OCI-LY3 (cell line): ENCODE measurements at regions not wholly inside any gene's neighbourhood (a gene's known extent, or its start where the extent isn't known, plus 50 kb on each side); places are given as distances from the start of the nearest gene placed in this dataset.

ENCODE experiments used
- H2AFZ ChIP-seq: fragments of 200-600, 300-600 bp; shearing (Covaris generic); 2 replicates; pipeline ENCODE4 v1.6.0; 2014; ENCODE audit warnings: antibody characterized with exemption, low read depth, low read length
- H3K27ac ChIP-seq: fragments of 200-600, 300-600 bp; sonication (generic); 2 replicates; pipeline ENCODE4 v1.5.1; 2014; ENCODE audit warnings: mild to moderate bottlenecking, low read length, moderate library complexity, mixed read lengths
- H3K27me3 ChIP-seq: fragments of 200-600, 300-600 bp; sonication (generic); 2 replicates; pipeline ENCODE4 v1.6.1; 2014; ENCODE audit warnings: low read depth, low read length, mixed read lengths
- H3K36me3 ChIP-seq: fragments of 200-600, 300-600 bp; sonication (generic); replicated peaks from 2 replicates; pipeline ENCODE3; 2014; ENCODE audit warnings: low read depth, low read length, mixed read lengths
- H3K4me1 ChIP-seq: fragments of 300-600, 200-600 bp; sonication (generic); 2 replicates; pipeline ENCODE4 v1.6.1; 2014; ENCODE audit warnings: low read length, mixed read lengths
- H3K4me2 ChIP-seq: fragments of 200-600, 300-600 bp; sonication (generic); 2 replicates; pipeline ENCODE4 v1.6.1; 2014; ENCODE audit warnings: low read length, mixed read lengths
- H3K4me3 ChIP-seq: fragments of 300-600, 200-600 bp; sonication (generic); 2 replicates; pipeline ENCODE4 v1.5.1; 2014; ENCODE audit warnings: antibody characterized with exemption, mild to moderate bottlenecking, low read length, moderate library complexity
- H3K79me2 ChIP-seq: fragments of 300-600, 200-600 bp; shearing (Covaris generic); 2 replicates; pipeline ENCODE4 v1.6.1; 2014; ENCODE audit warnings: mild to moderate bottlenecking, low read length, mixed read lengths
- H3K9ac ChIP-seq: fragments of 300-600, 200-600 bp; shearing (Covaris generic); 2 replicates; pipeline ENCODE4 v1.6.0; 2014; ENCODE audit warnings: mild to moderate bottlenecking, low read length, moderate library complexity
- H3K9me3 ChIP-seq: fragments of 200-600, 300-600 bp; shearing (Covaris generic); 2 replicates; pipeline ENCODE4 v1.6.1; 2014; ENCODE audit warnings: low read length, mixed read lengths; ENCODE audit not compliant: insufficient read depth
- H4K20me1 ChIP-seq: fragments of 200-600, 300-600 bp; sonication (generic); 2 replicates; pipeline ENCODE4 v1.6.1; 2016; ENCODE audit warnings: low read length, mixed read lengths; ENCODE audit not compliant: insufficient read depth
- EZH2phosphoT487 ChIP-seq: fragments of 200-600 bp; shearing (Covaris generic); IDR thresholded peaks from 2 replicates; pipeline ENCODE4 v1.6.1; 2018; ENCODE audit warnings: antibody characterized with exemption, mixed run types, low read depth
- TF ChIP-seq, protein P1 (sequence below): fragments of 200-600, 300-600 bp; sonication (generic); IDR thresholded peaks from 2 replicates; pipeline ENCODE4 v1.5.1; 2014; ENCODE audit warnings: antibody characterized with exemption, low read length, low read depth

DNA sequence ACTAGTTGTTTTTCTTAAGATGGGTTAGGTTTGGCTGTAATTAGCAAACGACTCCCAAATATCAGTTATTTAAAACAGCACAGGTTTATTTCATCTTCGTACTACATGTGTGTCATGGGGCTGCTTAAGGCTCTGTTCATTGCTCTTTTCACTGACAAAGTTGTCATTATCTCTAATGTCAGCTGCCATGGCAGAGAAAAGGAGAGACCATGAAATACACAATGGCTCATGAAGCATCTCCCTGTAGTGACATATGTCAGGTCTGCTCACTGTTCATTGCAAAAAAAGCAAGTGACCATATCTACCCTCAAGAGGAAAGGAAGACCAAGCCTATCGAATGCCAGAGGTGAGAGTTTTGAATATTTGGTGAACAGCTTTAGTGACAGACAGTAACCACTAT, 52.2 kb upstream of the PCDH7 start:
- Histone ChIP-seq H3K9ac (no peak overlapping the region), H3K4me1 (no peaks in the 10 kb centered on the region), H3K27ac (no peak overlapping the region), H3K4me2 (no peak overlapping the region), H3K9me3 (no peaks in the 10 kb centered on the region), H3K27me3 (no peaks in the 10 kb centered on the region), H3K36me3 (no peaks in the 10 kb centered on the region), H2AFZ (no peak overlapping the region), H3K79me2 (no peaks in the 10 kb centered on the region), H4K20me1 (no peaks in the 10 kb centered on the region), H3K4me3 (no peak overlapping the region)
- TF ChIP-seq, protein P1, sequence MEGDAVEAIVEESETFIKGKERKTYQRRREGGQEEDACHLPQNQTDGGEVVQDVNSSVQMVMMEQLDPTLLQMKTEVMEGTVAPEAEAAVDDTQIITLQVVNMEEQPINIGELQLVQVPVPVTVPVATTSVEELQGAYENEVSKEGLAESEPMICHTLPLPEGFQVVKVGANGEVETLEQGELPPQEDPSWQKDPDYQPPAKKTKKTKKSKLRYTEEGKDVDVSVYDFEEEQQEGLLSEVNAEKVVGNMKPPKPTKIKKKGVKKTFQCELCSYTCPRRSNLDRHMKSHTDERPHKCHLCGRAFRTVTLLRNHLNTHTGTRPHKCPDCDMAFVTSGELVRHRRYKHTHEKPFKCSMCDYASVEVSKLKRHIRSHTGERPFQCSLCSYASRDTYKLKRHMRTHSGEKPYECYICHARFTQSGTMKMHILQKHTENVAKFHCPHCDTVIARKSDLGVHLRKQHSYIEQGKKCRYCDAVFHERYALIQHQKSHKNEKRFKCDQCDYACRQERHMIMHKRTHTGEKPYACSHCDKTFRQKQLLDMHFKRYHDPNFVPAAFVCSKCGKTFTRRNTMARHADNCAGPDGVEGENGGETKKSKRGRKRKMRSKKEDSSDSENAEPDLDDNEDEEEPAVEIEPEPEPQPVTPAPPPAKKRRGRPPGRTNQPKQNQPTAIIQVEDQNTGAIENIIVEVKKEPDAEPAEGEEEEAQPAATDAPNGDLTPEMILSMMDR = no peak
- no peak for TF ChIP-seq EZH2phosphoT487

DNA sequence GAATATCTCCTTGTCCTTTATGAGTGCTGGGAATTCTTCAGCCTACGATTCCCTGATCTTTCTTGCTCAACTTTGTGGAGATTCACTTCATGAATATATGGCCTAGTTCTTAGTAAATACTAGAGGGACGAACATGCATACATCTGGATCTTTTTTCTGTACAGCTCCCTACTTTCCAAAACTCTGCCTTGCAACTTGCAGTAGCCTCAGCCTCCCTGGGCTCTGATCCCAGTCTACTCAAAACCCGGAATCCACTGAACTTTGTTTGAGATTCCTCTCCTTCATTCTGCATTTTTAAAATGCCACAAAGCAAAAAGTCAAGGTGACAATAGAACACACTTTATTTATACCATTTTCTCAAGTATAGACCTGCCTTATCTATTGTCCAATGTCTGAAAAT, 50.0 kb upstream of the PCDH7 start:
- Histone ChIP-seq H3K27me3 (no peaks in the 10 kb centered on the region), H3K36me3 (no peaks in the 10 kb centered on the region), H3K4me2 (no peak overlapping the region), H4K20me1 (no peaks in the 10 kb centered on the region), H2AFZ (no peak overlapping the region), H3K79me2 (no peaks in the 10 kb centered on the region), H3K4me1 (no peaks in the 10 kb centered on the region), H3K9ac (no peak overlapping the region), H3K9me3 (no peaks in the 10 kb centered on the region), H3K27ac (no peak overlapping the region), H3K4me3 (no peak overlapping the region)
- TF ChIP-seq EZH2phosphoT487 = no peak
- TF ChIP-seq, protein P1 = no peak
